H1 (cell line): ENCODE measurements at regions not wholly inside any gene's neighbourhood (a gene's known extent, or its start where the extent isn't known, plus 50 kb on each side); places are given as distances from the start of the nearest gene placed in this dataset.

Experiments used
- CTCF ChIA-PET: fragments of 300-600 bp; sonication (Branson Sonifier 250); formaldehyde crosslinking; loops from one replicate; lab custom pipeline; 2021; ENCODE audit not compliant: partially characterized antibody; lab: Charles Lee
- POLR2A ChIA-PET: fragments of 300-600 bp; sonication (Branson Sonifier 250); formaldehyde crosslinking; loops from one replicate; lab custom pipeline; 2021; ENCODE audit warnings: inconsistent platforms; ENCODE audit not compliant: partially characterized antibody; lab: Charles Lee
- DNase-seq, 2 experiments: peaks; one replicate each; pipeline versions ENCODE4 v3.0.0 to v3.0.0-alpha.2; 2010 to 2022; ENCODE audit warnings: low spot score in 2 of 2, low read depth in 1 of 2, mixed read lengths in 1 of 2
- FAIRE-seq: peaks from 2 replicates; lab custom pipeline; 2011; peaks lifted over from hg19 to GRCh38; lab: Jason Lieb, UNC
- H2AFZ ChIP-seq: 2 replicates; pipeline ENCODE4 v1.8.1; 2012; ENCODE audit warnings: low read length, inconsistent platforms
- H2AK5ac ChIP-seq: 2 replicates; pipeline ENCODE4 v1.6.1; 2013; ENCODE audit warnings: low read depth, low read length
- H2BK120ac ChIP-seq: replicated peaks from 2 replicates; pipeline ENCODE3; 2013; ENCODE audit warnings: low read depth, low read length, inconsistent platforms
- H2BK12ac ChIP-seq: 2 replicates; pipeline ENCODE4 v1.6.1; 2013; ENCODE audit warnings: low read depth, low read length
- H2BK15ac ChIP-seq: 2 replicates; pipeline ENCODE4 v1.6.1; 2013; ENCODE audit warnings: low read length
- H2BK20ac ChIP-seq: 2 replicates; pipeline ENCODE4 v1.6.1; 2013; ENCODE audit warnings: low read length
- H2BK5ac ChIP-seq: 2 replicates; pipeline ENCODE4 v1.6.1; 2013; ENCODE audit warnings: low read depth, low read length
- H3K14ac ChIP-seq: 2 replicates; pipeline ENCODE4 v1.6.1; 2013; ENCODE audit warnings: inconsistent platforms; ENCODE audit not compliant: insufficient read length
- H3K18ac ChIP-seq: 2 replicates; pipeline ENCODE4 v1.6.1; 2013; ENCODE audit warnings: low read length; ENCODE audit errors: extremely low read depth
- H3K23ac ChIP-seq: 2 replicates; pipeline ENCODE4 v1.6.1; 2013; ENCODE audit warnings: inconsistent platforms; ENCODE audit not compliant: insufficient read length
- H3K23me2 ChIP-seq: 2 replicates; pipeline ENCODE4 v1.6.1; 2013; ENCODE audit warnings: low read depth, low read length
- H3K27ac ChIP-seq: 2 replicates; pipeline ENCODE4 v1.6.1; 2011; ENCODE audit warnings: low read depth, low read length, inconsistent platforms
- H3K27me3 ChIP-seq, 4 experiments: replicated peaks in 1 of 4; 1 replicate in 1 of 4; 2 replicates in 3 of 4; pipeline versions ENCODE4 v1.6.1 to v1.8.1; 2011 to 2013; ENCODE audit warnings: low read length in 3 of 4, mild to moderate bottlenecking in 3 of 4, inconsistent platforms in 2 of 4, mixed read lengths in 2 of 4, moderate library complexity in 1 of 4; ENCODE audit not compliant: control insufficient read depth in 3 of 4, insufficient read depth in 3 of 4; ENCODE audit errors: extremely low read depth in 1 of 4
- H3K36me3 ChIP-seq, 4 experiments: 2 replicates each; pipeline versions ENCODE4 v1.6.1 to v1.8.1; 2011 to 2013; ENCODE audit warnings: mild to moderate bottlenecking in 4 of 4, low read length in 3 of 4, moderate library complexity in 2 of 4, control low read depth in 1 of 4, inconsistent platforms in 1 of 4; ENCODE audit not compliant: insufficient read depth in 4 of 4, control insufficient read depth in 2 of 4
- H3K4ac ChIP-seq: replicated peaks from 2 replicates; pipeline ENCODE3; 2013; ENCODE audit warnings: low read length, low read depth, mixed read lengths, inconsistent platforms; ENCODE audit not compliant: insufficient read length
- H3K4me1 ChIP-seq, 4 experiments: replicated peaks in 1 of 4; 1 replicate in 1 of 4; 2 replicates in 3 of 4; pipeline versions ENCODE4 v1.6.1 to v1.8.1; 2011 to 2013; ENCODE audit warnings: low read length in 3 of 4, inconsistent platforms in 2 of 4, mixed read lengths in 1 of 4; ENCODE audit not compliant: insufficient read depth in 4 of 4, control insufficient read depth in 3 of 4
- H3K4me2 ChIP-seq, 2 experiments: 2 replicates each; pipeline versions ENCODE4 v1.6.1 to v1.8.1; 2011 to 2013; ENCODE audit warnings: low read depth in 2 of 2, low read length in 2 of 2, control low read depth in 1 of 2, inconsistent platforms in 1 of 2, mild to moderate bottlenecking in 1 of 2; ENCODE audit not compliant: insufficient read depth in 1 of 2
- H3K4me3 ChIP-seq, 4 experiments: fragments of 200-600, 300-600 bp in 1 of 4; sonication (generic), shearing (Covaris generic), sonication (Bioruptor Twin) in 1 of 4; 2 replicates each; pipeline versions ENCODE4 v1.5.1 to v1.8.1; 2011 to 2016; ENCODE audit warnings: low read length in 4 of 4, low read depth in 3 of 4, control low read depth in 2 of 4, inconsistent platforms in 2 of 4, mild to moderate bottlenecking in 2 of 4, mixed read lengths in 1 of 4, moderate library complexity in 1 of 4; ENCODE audit not compliant: insufficient read depth in 2 of 4; ENCODE audit errors: extremely low read depth in 1 of 4
- H3K56ac ChIP-seq: replicated peaks from 2 replicates; pipeline ENCODE3; 2013; ENCODE audit warnings: low read depth, mild to moderate bottlenecking, mixed read lengths, low read length, inconsistent platforms; ENCODE audit not compliant: insufficient read length
- H3K79me1 ChIP-seq: 2 replicates; pipeline ENCODE4 v1.6.1; 2013; ENCODE audit warnings: low read depth, low read length, control low read depth
- H3K79me2 ChIP-seq, 2 experiments: 2 replicates each; pipeline versions ENCODE4 v1.6.1 to v1.8.1; 2012 to 2013; ENCODE audit warnings: low read length in 2 of 2, mild to moderate bottlenecking in 2 of 2, inconsistent platforms in 1 of 2; ENCODE audit not compliant: insufficient read depth in 2 of 2, control insufficient read depth in 1 of 2
- H3K9ac ChIP-seq, 4 experiments: replicated peaks in 1 of 4; 1 replicate in 1 of 4; 2 replicates in 3 of 4; pipeline versions ENCODE4 v1.6.1 to v1.8.1; 2011 to 2013; ENCODE audit warnings: low read depth in 3 of 4, low read length in 3 of 4, control low read depth in 2 of 4, mild to moderate bottlenecking in 2 of 4, moderate library complexity in 2 of 4, inconsistent platforms in 1 of 4; ENCODE audit errors: extremely low read depth in 1 of 4
- H3K9me3 ChIP-seq, 2 experiments: 2 replicates each; pipeline versions ENCODE4 v1.6.1 to v1.8.1; 2012 to 2013; ENCODE audit warnings: mild to moderate bottlenecking in 2 of 2, moderate library complexity in 2 of 2, control low read depth in 1 of 2, inconsistent platforms in 1 of 2, low read depth in 1 of 2, low read length in 1 of 2, mixed read lengths in 1 of 2; ENCODE audit not compliant: insufficient read depth in 2 of 2
- H4K20me1 ChIP-seq, 2 experiments: replicated peaks in 1 of 2; 2 replicates each; pipeline versions ENCODE3 to v1.8.1; 2011 to 2013; ENCODE audit warnings: inconsistent platforms in 2 of 2, low read length in 2 of 2, mild to moderate bottlenecking in 1 of 2; ENCODE audit not compliant: insufficient read depth in 2 of 2, control insufficient read depth in 1 of 2
- H4K5ac ChIP-seq: 2 replicates; pipeline ENCODE4 v1.6.1; 2013; ENCODE audit warnings: low read length, low read depth, mixed read lengths, inconsistent platforms; ENCODE audit not compliant: insufficient read length
- H4K8ac ChIP-seq: 2 replicates; pipeline ENCODE4 v1.8.0; 2013; ENCODE audit warnings: mild to moderate bottlenecking, moderate library complexity, low read length, inconsistent platforms; ENCODE audit not compliant: insufficient read depth; ENCODE audit errors: extremely low read depth
- H4K91ac ChIP-seq: replicated peaks from 2 replicates; pipeline ENCODE3; 2013; ENCODE audit warnings: low read length, mixed read lengths, inconsistent platforms; ENCODE audit not compliant: insufficient read length
- CEBPB ChIP-seq: IDR thresholded peaks from 2 replicates; pipeline ENCODE4 v1.6.1; 2012; ENCODE audit warnings: low read depth, low read length
- CTBP2 ChIP-seq: IDR thresholded peaks from 2 replicates; pipeline ENCODE4 v1.7.0; 2011; ENCODE audit warnings: borderline replicate concordance, mild to moderate bottlenecking, moderate library complexity, mixed read lengths, low read length; ENCODE audit not compliant: insufficient read depth, insufficient read length
- CTCF ChIP-seq, 3 experiments: IDR thresholded peaks; 1 replicate in 2 of 3; 2 replicates in 1 of 3; pipeline versions ENCODE4 v1.5.1 to v1.6.1; 2011; ENCODE audit warnings: low read length in 3 of 3, mild to moderate bottlenecking in 3 of 3, inconsistent platforms in 2 of 3, low read depth in 1 of 3, moderate library complexity in 1 of 3; ENCODE audit not compliant: insufficient read depth in 1 of 3; ENCODE audit errors: control extremely low read depth in 1 of 3
- FOSL1 ChIP-seq: IDR thresholded peaks from 2 replicates; pipeline ENCODE4 v1.6.1; 2011; ENCODE audit warnings: mild to moderate bottlenecking, low read depth, low read length, moderate library complexity; ENCODE audit not compliant: insufficient read depth
- HDAC6 ChIP-seq: IDR thresholded peaks from one replicate; pipeline ENCODE4 v1.7.1; 2012; ENCODE audit warnings: low read depth, mild to moderate bottlenecking, inconsistent platforms, low read length, moderate library complexity
- JUND ChIP-seq: IDR thresholded peaks from 2 replicates; pipeline ENCODE4 v1.6.1; 2011; ENCODE audit warnings: mild to moderate bottlenecking, improper control_type of control experiment, low read length
- NRF1 ChIP-seq: IDR thresholded peaks from 2 replicates; pipeline ENCODE4 v1.6.1; 2011; ENCODE audit warnings: mild to moderate bottlenecking, low read depth, low read length, improper control_type of control experiment
- POLR2A ChIP-seq, 2 experiments: IDR thresholded peaks; 1 replicate in 1 of 2; 2 replicates in 1 of 2; pipeline ENCODE4 v1.6.1; 2011; ENCODE audit warnings: low read depth in 2 of 2, low read length in 2 of 2, mild to moderate bottlenecking in 2 of 2; ENCODE audit errors: control extremely low read depth in 1 of 2
- POLR2AphosphoS5 ChIP-seq: IDR thresholded peaks from 2 replicates; pipeline ENCODE4 v1.6.1; 2011; ENCODE audit warnings: low read depth, low read length
- RBBP5 ChIP-seq: IDR thresholded peaks from 2 replicates; pipeline ENCODE4 v1.7.1; 2012; ENCODE audit warnings: low read depth, mild to moderate bottlenecking, inconsistent platforms, low read length, moderate library complexity, borderline replicate concordance
- RFX5 ChIP-seq: IDR thresholded peaks from 2 replicates; pipeline ENCODE4 v1.6.1; 2011; ENCODE audit warnings: low read depth, low read length, improper control_type of control experiment, borderline replicate concordance
- RXRA ChIP-seq: IDR thresholded peaks from 2 replicates; pipeline ENCODE4 v1.6.1; 2011; ENCODE audit warnings: low read depth, mild to moderate bottlenecking, low read length, moderate library complexity; ENCODE audit not compliant: insufficient read depth
- SIRT6 ChIP-seq: IDR thresholded peaks from one replicate; pipeline ENCODE4 v1.7.1; 2012; ENCODE audit warnings: low read length, inconsistent platforms
- SUZ12 ChIP-seq: fragments of 200-600 bp; sonication (generic); IDR thresholded peaks from 2 replicates; pipeline ENCODE4 v1.6.1; 2012; ENCODE audit warnings: mild to moderate bottlenecking, inconsistent platforms, low read length, moderate library complexity, mixed read lengths
- WGBS, 2 experiments: shearing (Covaris generic) in 1 of 2; methylation state at CpG; one replicate each; pipeline versions ENCODE4 v1.1.6 to v1.1.7; 2013 to 2015; ENCODE audit warnings: low lambda C conversion rate in 2 of 2, mixed read lengths in 2 of 2, inconsistent platforms in 1 of 2, low coverage in 1 of 2, missing lambda C conversion rate in 1 of 2; ENCODE audit not compliant: insufficient replicate concordance in 2 of 2, insufficient coverage in 1 of 2, insufficient read length in 1 of 2; ENCODE audit errors: extremely low coverage in 1 of 2, missing lambda C conversion rate in 1 of 2; 5-methylcytosine and 5-hydroxymethylcytosine counted together

- no peak overlapping the region for H2AFZ ChIP-seq
- DNase-seq: no peak
- H3K56ac ChIP-seq: no peak overlapping the region
- no peaks in the 10 kb centered on the region for H3K4me1 ChIP-seq
- H2BK15ac ChIP-seq: no peak overlapping the region
- ChIA-PET POLR2A (no interaction called here), CTCF (no interaction called here)
- no peak overlapping the region for H4K5ac ChIP-seq
- no peak overlapping the region for H2AK5ac ChIP-seq
- H3K9me3 ChIP-seq: no peaks in the 10 kb centered on the region
- no peak overlapping the region for H2BK120ac ChIP-seq
- H3K79me2 ChIP-seq: no peaks in the 10 kb centered on the region
- no peaks in the 10 kb centered on the region for H3K36me3 ChIP-seq
- no peaks in the 10 kb centered on the region for H3K79me1 ChIP-seq
- no peak overlapping the region for H3K9ac ChIP-seq
- H2BK12ac ChIP-seq: no peak overlapping the region
- FAIRE-seq: no peak
- H3K27me3 ChIP-seq: no peaks in the 10 kb centered on the region
- no peak overlapping the region for H2BK20ac ChIP-seq
- no peak overlapping the region for H3K4me2 ChIP-seq
- 100% methylated on average over 2 of the region's 2 CpGs; no CpG with 5 or more reads in 1 of the 2 experiments for WGBS, 2 experiments
- no peak overlapping the region for H3K23ac ChIP-seq
- H3K14ac ChIP-seq: no peak overlapping the region
- H3K23me2 ChIP-seq: no peaks in the 10 kb centered on the region
- H3K4me3 ChIP-seq: no peak overlapping the region
- H3K4ac ChIP-seq: no peak overlapping the region
- no peak overlapping the region for H4K91ac ChIP-seq
- no peak overlapping the region for H4K8ac ChIP-seq
- no peaks in the 10 kb centered on the region for H4K20me1 ChIP-seq
- no peak overlapping the region for H3K27ac ChIP-seq
- H2BK5ac ChIP-seq: no peak overlapping the region
- no peak overlapping the region for H3K18ac ChIP-seq
- TF ChIP-seq JUND: no peak
- no peak for TF ChIP-seq SIRT6
- TF ChIP-seq CTCF (IDR thresholded peaks at IDR 0.05; ENCODE audit: control extremely low read depth in 1 of 3, insufficient read depth in 1 of 3, low read depth in 1 of 3, low read length in 3 of 3): no peak
- no peak for TF ChIP-seq NRF1
- TF ChIP-seq SUZ12: no peak
- TF ChIP-seq RBBP5: no peak
- TF ChIP-seq HDAC6: no peak
- TF ChIP-seq FOSL1: no peak
- no peak for TF ChIP-seq RFX5
- TF ChIP-seq CTBP2: no peak
- TF ChIP-seq CEBPB: no peak
- no peak for TF ChIP-seq POLR2AphosphoS5
- TF ChIP-seq POLR2A (IDR thresholded peaks at IDR 0.05; ENCODE audit: control extremely low read depth in 1 of 2, low read depth in 2 of 2, low read length in 2 of 2): no peak
- TF ChIP-seq RXRA: no peak
Observed at GRCh38 chrX:11864171-11864570, 106.1 kb downstream of the MSL3 start.
